ENCODE measurements at regions not wholly inside any gene's neighbourhood (a gene's known extent, or its start where the extent isn't known, plus 50 kb on each side); places are given as distances from the start of the nearest gene placed in this dataset.

DNA sequence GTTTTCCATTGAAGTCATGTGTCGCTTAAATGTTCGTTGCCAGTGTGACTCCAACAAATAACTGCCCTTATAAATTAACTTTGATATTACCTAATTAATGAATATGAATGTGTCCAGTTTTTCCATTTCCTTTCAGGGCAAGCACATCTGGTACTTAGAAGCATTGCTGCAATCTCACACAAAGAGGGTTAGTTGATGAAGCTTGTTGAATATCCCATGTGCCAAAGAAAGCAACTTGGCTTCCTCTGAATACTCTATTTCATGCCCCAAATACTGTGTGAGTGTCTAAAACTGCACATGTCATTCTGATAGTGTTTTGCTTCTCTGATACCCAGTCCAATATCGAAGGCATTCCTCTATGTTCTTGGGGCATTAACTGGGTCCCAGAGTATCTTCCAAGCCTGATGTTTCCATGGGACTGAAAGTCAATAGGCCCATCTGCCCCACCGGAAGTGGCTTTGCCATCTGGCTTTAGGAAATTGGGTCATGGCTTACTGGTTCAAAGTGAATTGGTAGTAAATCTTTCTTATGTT lies 75.8 kb upstream of the CNTN1 start:
- TF ChIP-seq CTCF (conservative IDR thresholded peaks at IDR 0.05 in 1 of 2, IDR thresholded peaks at IDR 0.05 in 1 of 2; ENCODE audit: low read depth in 1 of 2, low read length in 2 of 2) (no peak), EZH2 (IDR thresholded peaks at IDR 0.05; ENCODE audit: low read length, missing control alignments) (no peak)
